ENCODE measurements at regions not wholly inside any gene's neighbourhood (a gene's known extent, or its start where the extent isn't known, plus 50 kb on each side); places are given as distances from the start of the nearest gene placed in this dataset.
A peak's percentile ranks its signal among the peaks of the same experiment; 100 is the strongest.

GRCh38 chr5:2902186-2902585 is 150.7 kb upstream of the IRX2 start:
- Mint-ChIP-seq H3K4me1 (ENCODE audit: unreplicated experiment) (peaks cover 4% of the 10 kb centered on the region), H3K36me3 (no peaks in the 10 kb centered on the region), H3K27me3 (peaks cover 3% of the 10 kb centered on the region), H3K4me3 (no peak overlapping the region), H3K9me3 (no peaks in the 10 kb centered on the region), H3K27ac (no peak overlapping the region)
- no peak for TF ChIP-seq CTCF (conservative IDR thresholded peaks at IDR 0.05)
- DNase-seq (ENCODE audit: extremely low spot score, unreplicated experiment), result no peak

- no peak overlapping the region for H3K4me3 Mint-ChIP-seq
- H3K36me3 Mint-ChIP-seq, result no peaks in the 10 kb centered on the region
- H3K27ac Mint-ChIP-seq, result no peak overlapping the region
- H3K9me3 Mint-ChIP-seq, result no peaks in the 10 kb centered on the region
- H3K4me1 Mint-ChIP-seq (ENCODE audit: unreplicated experiment), result peaks cover 4% of the 10 kb centered on the region
- TF ChIP-seq CTCF (conservative IDR thresholded peaks at IDR 0.05), result no peak
- peaks cover 3% of the 10 kb centered on the region for H3K27me3 Mint-ChIP-seq
- DNase-seq (ENCODE audit: extremely low spot score, unreplicated experiment), result no peak
Measured at GRCh38 chr5:2901511-2901910, 150.0 kb upstream of the IRX2 start.

GRCh38 chr5:2901096-2901495 is 149.6 kb upstream of the IRX2 start:
- no peak for TF ChIP-seq CTCF (conservative IDR thresholded peaks at IDR 0.05)
- peaks cover 3% of the 10 kb centered on the region for H3K27me3 Mint-ChIP-seq
- H3K4me3 Mint-ChIP-seq, result no peak overlapping the region
- H3K9me3 Mint-ChIP-seq, result no peaks in the 10 kb centered on the region
- H3K27ac Mint-ChIP-seq, result no peak overlapping the region
- peaks cover 2% of the 10 kb centered on the region for H3K4me1 Mint-ChIP-seq (ENCODE audit: unreplicated experiment)
- DNase-seq (ENCODE audit: extremely low spot score, unreplicated experiment), result peak; percentile 34
- H3K36me3 Mint-ChIP-seq, result no peaks in the 10 kb centered on the region

GRCh38 chr5:2900360-2900759 is 148.9 kb upstream of the IRX2 start:
- Mint-ChIP-seq H3K36me3 (no peaks in the 10 kb centered on the region), H3K4me3 (no peak overlapping the region), H3K27me3 (peaks cover 3% of the 10 kb centered on the region), H3K9me3 (no peaks in the 10 kb centered on the region), H3K4me1 (ENCODE audit: unreplicated experiment) (no peaks in the 10 kb centered on the region), H3K27ac (no peak overlapping the region)
- no peak for TF ChIP-seq CTCF (conservative IDR thresholded peaks at IDR 0.05)
- no peak for DNase-seq (ENCODE audit: extremely low spot score, unreplicated experiment)

GRCh38 chr5:2899311-2899710 is 147.8 kb upstream of the IRX2 start:
- Mint-ChIP-seq H3K36me3 (no peaks in the 10 kb centered on the region), H3K27me3 (peaks cover 13% of the 10 kb centered on the region)
- TF ChIP-seq CTCF (conservative IDR thresholded peaks at IDR 0.05), result no peak

GRCh38 chr5:2898661-2899060 is 147.2 kb upstream of the IRX2 start:
- H3K4me1 Mint-ChIP-seq (ENCODE audit: unreplicated experiment), result peaks cover 17% of the 10 kb centered on the region
- no peaks in the 10 kb centered on the region for H3K36me3 Mint-ChIP-seq
- no peak overlapping the region for H3K4me3 Mint-ChIP-seq
- no peak for TF ChIP-seq CTCF (conservative IDR thresholded peaks at IDR 0.05)
- H3K27ac Mint-ChIP-seq, result no peak overlapping the region
- H3K27me3 Mint-ChIP-seq, result peaks cover 18% of the 10 kb centered on the region
- no peaks in the 10 kb centered on the region for H3K9me3 Mint-ChIP-seq
- DNase-seq (ENCODE audit: extremely low spot score, unreplicated experiment), result peak; percentile 45

More at GRCh38 chr5:2899311-2899710, 147.8 kb upstream of the IRX2 start:
- H3K9me3 Mint-ChIP-seq, result no peaks in the 10 kb centered on the region
- peaks cover 10% of the 10 kb centered on the region for H3K4me1 Mint-ChIP-seq (ENCODE audit: unreplicated experiment)
- DNase-seq (ENCODE audit: extremely low spot score, unreplicated experiment), result peak; percentile 40
- H3K27ac Mint-ChIP-seq, result no peak overlapping the region
- H3K4me3 Mint-ChIP-seq, result no peak overlapping the region

Data from type B pancreatic cell (in vitro differentiated cells).